ENCODE measurements at regions not wholly inside any gene's neighbourhood (a gene's known extent, or its start where the extent isn't known, plus 50 kb on each side); places are given as distances from the start of the nearest gene placed in this dataset.

GRCh38 chr10:91061187-91061586, 140.3 kb upstream of the ANKRD1 start:
- TF ChIP-seq POLR2AphosphoS5 (IDR thresholded peaks at IDR 0.05; ENCODE audit: low read depth) = no peak
- TF ChIP-seq CTCF (IDR thresholded peaks at IDR 0.05; ENCODE audit: insufficient read depth, low read length) = no peak
- TF ChIP-seq REST (IDR thresholded peaks at IDR 0.05; ENCODE audit: insufficient replicate concordance, low read depth) = no peak
- TF ChIP-seq GABPA (IDR thresholded peaks at IDR 0.05; ENCODE audit: low read depth) = no peak
- no peak for TF ChIP-seq SPI1 (IDR thresholded peaks at IDR 0.05; ENCODE audit: borderline replicate concordance, low read depth)
- Histone ChIP-seq H3K4me3 (replicated peaks; ENCODE audit: insufficient read depth, low read length) (no peak overlapping the region), H3K27ac (replicated peaks) (no peak overlapping the region), H3K27me3 (ENCODE audit: insufficient read depth, poor library complexity, severe bottlenecking) (no peaks in the 10 kb centered on the region)
- no peak for DNase-seq (ENCODE audit: low read depth in 1 of 2, low spot score in 1 of 2)

GRCh38 chr10:91061608-91062007, 140.7 kb upstream of the ANKRD1 start:
- TF ChIP-seq SPI1 (IDR thresholded peaks at IDR 0.05; ENCODE audit: borderline replicate concordance, low read depth) (no peak), REST (IDR thresholded peaks at IDR 0.05; ENCODE audit: insufficient replicate concordance, low read depth) (no peak), POLR2AphosphoS5 (IDR thresholded peaks at IDR 0.05; ENCODE audit: low read depth) (no peak), GABPA (IDR thresholded peaks at IDR 0.05; ENCODE audit: low read depth) (no peak), CTCF (IDR thresholded peaks at IDR 0.05; ENCODE audit: insufficient read depth, low read length) (no peak)
- Histone ChIP-seq H3K4me3 (replicated peaks; ENCODE audit: insufficient read depth, low read length) (no peak overlapping the region), H3K27me3 (ENCODE audit: insufficient read depth, poor library complexity, severe bottlenecking) (no peaks in the 10 kb centered on the region), H3K27ac (replicated peaks) (no peak overlapping the region)
- no peak for DNase-seq (ENCODE audit: low read depth in 1 of 2, low spot score in 1 of 2)

GRCh38 chr10:91062091-91062490, 141.2 kb upstream of the ANKRD1 start:
- H3K27ac ChIP-seq (replicated peaks) = no peak overlapping the region
- DNase-seq (ENCODE audit: low read depth in 1 of 2, low spot score in 1 of 2) = no peak
- no peaks in the 10 kb centered on the region for H3K27me3 ChIP-seq (ENCODE audit: insufficient read depth, poor library complexity, severe bottlenecking)
- no peak overlapping the region for H3K4me3 ChIP-seq (replicated peaks; ENCODE audit: insufficient read depth, low read length)
- TF ChIP-seq REST (IDR thresholded peaks at IDR 0.05; ENCODE audit: insufficient replicate concordance, low read depth) = no peak
- no peak for TF ChIP-seq POLR2AphosphoS5 (IDR thresholded peaks at IDR 0.05; ENCODE audit: low read depth)
- TF ChIP-seq SPI1 (IDR thresholded peaks at IDR 0.05; ENCODE audit: borderline replicate concordance, low read depth) = no peak

GRCh38 chr10:91071786-91072185, 148.7 kb upstream of the PCGF5 start:
- DNase-seq (ENCODE audit: low read depth in 1 of 2, low spot score in 1 of 2) = no peak
- Histone ChIP-seq H3K27me3 (ENCODE audit: insufficient read depth, poor library complexity, severe bottlenecking) (no peaks in the 10 kb centered on the region), H3K4me3 (replicated peaks; ENCODE audit: insufficient read depth, low read length) (no peak overlapping the region), H3K27ac (replicated peaks) (no peak overlapping the region)
- no peak for TF ChIP-seq REST (IDR thresholded peaks at IDR 0.05; ENCODE audit: insufficient replicate concordance, low read depth)
- no peak for TF ChIP-seq POLR2AphosphoS5 (IDR thresholded peaks at IDR 0.05; ENCODE audit: low read depth)
- TF ChIP-seq GABPA (IDR thresholded peaks at IDR 0.05; ENCODE audit: low read depth) = no peak
- no peak for TF ChIP-seq CTCF (IDR thresholded peaks at IDR 0.05; ENCODE audit: insufficient read depth, low read length)
- no peak for TF ChIP-seq SPI1 (IDR thresholded peaks at IDR 0.05; ENCODE audit: borderline replicate concordance, low read depth)

Measured in HL-60 (cell line).